Body of pancreas (tissue), 4 donors: ENCODE measurements at regions not wholly inside any gene's neighbourhood (a gene's known extent, or its start where the extent isn't known, plus 50 kb on each side); places are given as distances from the start of the nearest gene placed in this dataset.

ENCODE experiments used
- ATAC-seq: fragments of 150-250 bp; one replicate; pipeline ENCODE4 v1.9.1; 2016
- DNase-seq, 4 donors: peaks; one replicate each; pipeline ENCODE4 v3.0.0-alpha.2; 2019
- H3K27ac ChIP-seq, 4 donors: fragments of 200-600 bp; sonication (generic); 1 replicate in 3 of 4; 2 replicates in 1 of 4; pipeline versions ENCODE4 v1.5.1 to v1.6.1; 2016 to 2019; ENCODE audit warnings: mild to moderate bottlenecking in 1 of 4, mixed read lengths in 1 of 4, moderate library complexity in 1 of 4
- H3K27me3 ChIP-seq, 2 donors: fragments of 200-600 bp; sonication (generic); one replicate each; pipeline ENCODE4 v1.6.0; 2016; ENCODE audit warnings: mild to moderate bottlenecking in 1 of 2
- H3K36me3 ChIP-seq, 2 donors: fragments of 200-600 bp; sonication (generic); replicated peaks in 1 of 2; 2 replicates each; pipeline ENCODE4 v1.5.1; 2016; ENCODE audit warnings: low read depth in 2 of 2; ENCODE audit not compliant: insufficient read depth in 1 of 2
- H3K4me1 ChIP-seq: fragments of 200-600 bp; sonication (generic); one replicate; pipeline ENCODE4 v1.6.0; 2016
- H3K4me3 ChIP-seq, 2 donors: fragments of 200-600 bp; sonication (generic); 1 replicate in 1 of 2; 2 replicates in 1 of 2; pipeline ENCODE4 v1.5.1; 2016 to 2019
- H3K9me3 ChIP-seq, 3 donors: fragments of 200-600 bp; sonication (generic); 1 replicate in 2 of 3; 2 replicates in 1 of 3; pipeline ENCODE4 v1.5.1; 2016
- POLR2A ChIP-seq, 3 donors: fragments of 450-650 bp; IDR thresholded peaks; one replicate each; pipeline ENCODE4 v1.6.1; 2016; ENCODE audit warnings: antibody characterized with exemption in 3 of 3, mild to moderate bottlenecking in 2 of 3
- WGBS, 2 donors: methylation state at CpG; one replicate each; pipeline ENCODE4 v1.1.5; 2017; 5-methylcytosine and 5-hydroxymethylcytosine counted together
- intact Hi-C: fragments of 100-400 bp; cut with DNase I; formaldehyde crosslinking; loops from one replicate; pipeline ENCODE4 v1.15.1; 2023
- TF ChIP-seq, protein P1 (sequence below), 7 experiments: fragments of 450-650 bp in 4 of 7; fragments of 200-600 bp in 3 of 7; sonication (generic) in 3 of 7; IDR thresholded peaks; one replicate each; pipeline ENCODE4 v1.5.1; 2016 to 2019; ENCODE audit warnings: antibody characterized with exemption in 7 of 7

DNA sequence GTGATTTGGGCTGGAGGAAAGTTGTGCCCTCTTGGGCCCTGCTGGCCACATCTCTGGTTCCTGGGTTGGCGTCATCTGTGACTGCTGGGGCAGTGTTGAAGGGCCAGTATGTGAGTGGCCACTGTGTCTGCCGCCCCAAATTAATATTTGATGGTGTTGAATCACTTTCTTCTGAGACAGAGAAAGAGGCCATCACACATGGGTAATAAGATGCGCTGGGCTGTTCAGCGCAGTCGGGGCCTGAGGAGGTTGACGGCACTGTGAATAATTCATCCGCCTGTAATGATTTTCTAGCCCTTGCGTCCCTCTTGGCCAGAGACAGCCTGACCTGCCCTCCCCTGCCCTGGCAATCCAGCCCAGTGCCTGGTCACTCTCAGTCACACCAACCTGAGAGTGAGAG lies 56.2 kb upstream of the BEGAIN start:
- H3K27me3 ChIP-seq, result no peaks in the 10 kb centered on the region
- intact Hi-C loops, result loop anchor here (10.0 kb wide), 1 partner anchor 119 kb away; no protein-coding TSS in a partner anchor
- H3K36me3 ChIP-seq, result no peaks in the 10 kb centered on the region
- 83 to 90% methylated on average over 8 of the region's 8 CpGs for WGBS, 2 donors
- no peak for DNase-seq
- peaks cover 7% of the 10 kb centered on the region for H3K4me1 ChIP-seq
- TF ChIP-seq, protein P1, sequence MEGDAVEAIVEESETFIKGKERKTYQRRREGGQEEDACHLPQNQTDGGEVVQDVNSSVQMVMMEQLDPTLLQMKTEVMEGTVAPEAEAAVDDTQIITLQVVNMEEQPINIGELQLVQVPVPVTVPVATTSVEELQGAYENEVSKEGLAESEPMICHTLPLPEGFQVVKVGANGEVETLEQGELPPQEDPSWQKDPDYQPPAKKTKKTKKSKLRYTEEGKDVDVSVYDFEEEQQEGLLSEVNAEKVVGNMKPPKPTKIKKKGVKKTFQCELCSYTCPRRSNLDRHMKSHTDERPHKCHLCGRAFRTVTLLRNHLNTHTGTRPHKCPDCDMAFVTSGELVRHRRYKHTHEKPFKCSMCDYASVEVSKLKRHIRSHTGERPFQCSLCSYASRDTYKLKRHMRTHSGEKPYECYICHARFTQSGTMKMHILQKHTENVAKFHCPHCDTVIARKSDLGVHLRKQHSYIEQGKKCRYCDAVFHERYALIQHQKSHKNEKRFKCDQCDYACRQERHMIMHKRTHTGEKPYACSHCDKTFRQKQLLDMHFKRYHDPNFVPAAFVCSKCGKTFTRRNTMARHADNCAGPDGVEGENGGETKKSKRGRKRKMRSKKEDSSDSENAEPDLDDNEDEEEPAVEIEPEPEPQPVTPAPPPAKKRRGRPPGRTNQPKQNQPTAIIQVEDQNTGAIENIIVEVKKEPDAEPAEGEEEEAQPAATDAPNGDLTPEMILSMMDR (IDR thresholded peaks at IDR 0.05), result no peak
- no peak for TF ChIP-seq POLR2A (IDR thresholded peaks at IDR 0.05)
- H3K9me3 ChIP-seq, result no peaks in the 10 kb centered on the region
- no peak overlapping the region for H3K27ac ChIP-seq
- no peak overlapping the region for H3K4me3 ChIP-seq
- no peak for ATAC-seq

DNA sequence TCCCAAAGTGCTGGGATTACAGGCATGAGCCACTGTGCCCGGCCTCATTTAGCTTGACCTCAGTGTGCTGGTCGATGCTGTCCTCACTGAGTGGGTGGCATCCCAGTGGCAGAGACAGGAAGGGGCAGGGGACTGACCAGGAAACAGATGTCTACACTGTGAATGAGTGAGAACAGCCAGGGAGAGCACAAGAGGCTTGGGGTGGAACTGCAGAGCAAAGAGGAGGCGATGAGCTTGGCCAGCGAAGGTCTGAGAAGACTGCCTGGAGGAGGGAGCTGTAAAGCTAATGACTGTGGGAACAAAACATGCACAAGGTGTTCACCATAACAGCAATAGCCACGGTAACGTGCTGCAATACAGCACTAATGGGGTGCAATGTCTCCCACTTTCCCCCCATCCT lies 57.2 kb upstream of the BEGAIN start:
- no peaks in the 10 kb centered on the region for H3K36me3 ChIP-seq
- DNase-seq (no peak), ATAC-seq (no peak)
- H3K27me3 ChIP-seq, result no peaks in the 10 kb centered on the region
- intact Hi-C loops, result loop anchor here (10.0 kb wide), 1 partner anchor 120 kb away; no protein-coding TSS in a partner anchor
- H3K9me3 ChIP-seq, result no peaks in the 10 kb centered on the region
- H3K27ac ChIP-seq, result no peak overlapping the region
- TF ChIP-seq, protein P1 (IDR thresholded peaks at IDR 0.05), result no peak
- no peak for TF ChIP-seq POLR2A (IDR thresholded peaks at IDR 0.05)
- H3K4me3 ChIP-seq, result no peak overlapping the region
- H3K4me1 ChIP-seq, result peaks cover 17% of the 10 kb centered on the region
- 80 to 89% methylated on average over 6 of the region's 6 CpGs for WGBS, 2 donors

DNA sequence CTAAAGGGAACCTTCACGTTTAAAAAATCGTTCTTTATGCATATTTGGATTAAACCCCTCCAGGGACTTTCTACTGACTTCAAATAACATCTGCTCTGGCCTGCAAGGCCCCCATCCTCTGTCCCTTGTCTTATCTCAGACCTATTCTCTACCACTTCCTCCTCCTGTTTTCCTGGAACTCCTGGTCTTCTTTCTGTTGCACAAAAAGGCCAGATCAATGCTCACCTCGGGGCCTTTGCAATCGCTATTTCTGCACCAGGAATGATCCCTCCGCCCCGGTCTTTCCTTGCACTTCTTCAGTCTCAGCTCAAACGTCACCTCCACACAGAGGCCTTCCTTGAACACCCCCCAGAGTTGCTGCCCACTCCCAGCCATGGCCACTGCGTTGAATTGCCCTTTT lies 57.6 kb upstream of the BEGAIN start:
- ATAC-seq (no peak), DNase-seq (no peak)
- H3K4me3 ChIP-seq, result no peak overlapping the region
- intact Hi-C loops, result loop anchor here (10.0 kb wide), 1 partner anchor 120 kb away; no protein-coding TSS in a partner anchor
- H3K27ac ChIP-seq, result no peak overlapping the region
- H3K27me3 ChIP-seq, result no peaks in the 10 kb centered on the region
- TF ChIP-seq POLR2A (IDR thresholded peaks at IDR 0.05), result no peak
- TF ChIP-seq, protein P1 (IDR thresholded peaks at IDR 0.05), result no peak
- no peaks in the 10 kb centered on the region for H3K9me3 ChIP-seq
- 59 to 73% methylated on average over 8 of the region's 8 CpGs for WGBS, 2 donors
- H3K4me1 ChIP-seq, result peaks cover 21% of the 10 kb centered on the region
- no peaks in the 10 kb centered on the region for H3K36me3 ChIP-seq

DNA sequence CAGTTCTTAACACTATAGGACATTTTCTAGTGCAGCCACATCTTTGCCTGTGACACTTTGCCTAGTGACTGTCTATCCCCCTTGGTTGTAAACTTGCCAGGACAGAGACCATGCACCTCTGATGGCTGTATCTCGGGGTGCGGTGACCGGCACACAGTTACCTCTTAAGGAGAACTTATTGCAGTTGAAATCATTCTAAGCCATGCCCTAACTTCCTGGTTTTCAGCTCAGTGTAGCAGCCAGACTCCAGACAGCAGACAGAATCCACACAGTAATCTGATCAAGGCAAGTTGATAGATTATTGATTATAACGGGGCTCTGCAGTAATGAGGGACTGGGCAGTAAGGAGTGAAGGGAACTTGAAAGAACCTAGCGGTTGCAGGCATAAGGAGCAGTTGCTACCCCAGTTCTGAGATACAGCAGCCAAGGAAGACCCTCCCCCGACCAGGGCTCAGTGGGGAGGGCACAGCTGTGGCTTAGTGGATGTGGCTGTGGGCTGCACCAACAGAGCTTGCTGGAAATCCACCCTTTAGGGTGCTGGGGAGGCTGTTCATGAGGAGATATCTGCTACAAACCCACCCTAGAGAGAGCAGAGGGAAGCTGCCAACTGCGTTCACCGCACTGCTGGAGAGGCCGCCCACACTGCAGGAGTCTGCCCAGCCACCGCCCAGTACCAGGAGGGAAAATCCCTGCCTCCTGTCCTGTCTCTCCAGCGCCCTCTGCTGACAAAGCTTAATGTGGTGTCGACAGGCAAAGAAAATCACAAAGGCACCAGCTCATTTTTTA lies 58.2 kb upstream of the BEGAIN start:
- 27 to 47% methylated on average over 8 to 12 of the region's 12 CpGs for WGBS, 2 donors
- H3K9me3 ChIP-seq, result no peaks in the 10 kb centered on the region
- peaks cover 26% of the 10 kb centered on the region for H3K4me1 ChIP-seq
- no peak overlapping the region for H3K27ac ChIP-seq
- H3K36me3 ChIP-seq, result no peaks in the 10 kb centered on the region
- TF ChIP-seq, protein P1 (IDR thresholded peaks at IDR 0.05), result peak; percentile 74 to 95 (median 90)
- no peak for TF ChIP-seq POLR2A (IDR thresholded peaks at IDR 0.05)
- intact Hi-C loops, result loop anchor here (10.0 kb wide), 1 partner anchor 121 kb away; no protein-coding TSS in a partner anchor
- no peak overlapping the region for H3K4me3 ChIP-seq
- ATAC-seq (peak; percentile 88), DNase-seq (peak; percentile 92 to 94 (median 94))
- H3K27me3 ChIP-seq, result no peaks in the 10 kb centered on the region

DNA sequence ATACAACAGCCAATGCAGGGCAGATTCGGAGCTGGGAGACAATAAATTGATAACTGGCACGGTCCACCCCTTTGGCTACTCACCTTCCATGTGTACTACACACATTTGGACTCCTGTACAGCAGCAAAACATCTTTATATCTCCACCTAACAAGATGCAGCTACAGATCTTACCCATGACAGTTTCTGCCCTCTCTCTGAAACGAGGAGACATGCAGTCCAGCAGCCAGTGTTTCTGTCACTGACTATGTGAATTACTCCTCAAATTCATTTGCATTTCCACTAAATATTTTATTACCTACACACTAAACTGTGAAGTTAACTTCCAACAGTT lies 58.7 kb upstream of the BEGAIN start:
- ATAC-seq, result no peak

More for the DNA sequence above, 58.7 kb upstream of the BEGAIN start:
- H3K4me3 ChIP-seq, result no peak overlapping the region
- no peaks in the 10 kb centered on the region for H3K27me3 ChIP-seq
- H3K4me1 ChIP-seq, result peaks cover 26% of the 10 kb centered on the region
- no peak overlapping the region for H3K27ac ChIP-seq
- TF ChIP-seq, protein P1 (IDR thresholded peaks at IDR 0.05), result peak in 2 of 7 experiments; percentile 8 to 15
- no peak for TF ChIP-seq POLR2A (IDR thresholded peaks at IDR 0.05)
- no peaks in the 10 kb centered on the region for H3K36me3 ChIP-seq
- intact Hi-C loops, result loop anchor here (10.0 kb wide), 1 partner anchor 121 kb away; no protein-coding TSS in a partner anchor
- DNase-seq, result no peak
- WGBS, 2 donors, result 28 to 34% methylated on average over 3 of the region's 3 CpGs
- H3K9me3 ChIP-seq, result no peaks in the 10 kb centered on the region
